HG02610 (cell line): ENCODE measurements at regions not wholly inside any gene's neighbourhood (a gene's known extent, or its start where the extent isn't known, plus 50 kb on each side); places are given as distances from the start of the nearest gene placed in this dataset.

Experiments used
- ATAC-seq: cut with Tn5 transposase; IDR thresholded peaks from one replicate; pipeline ENCODE4 v1.9.1; 2021; ENCODE audit warnings: mild to moderate bottlenecking, moderate library complexity; ENCODE audit not compliant: unreplicated experiment

DNA sequence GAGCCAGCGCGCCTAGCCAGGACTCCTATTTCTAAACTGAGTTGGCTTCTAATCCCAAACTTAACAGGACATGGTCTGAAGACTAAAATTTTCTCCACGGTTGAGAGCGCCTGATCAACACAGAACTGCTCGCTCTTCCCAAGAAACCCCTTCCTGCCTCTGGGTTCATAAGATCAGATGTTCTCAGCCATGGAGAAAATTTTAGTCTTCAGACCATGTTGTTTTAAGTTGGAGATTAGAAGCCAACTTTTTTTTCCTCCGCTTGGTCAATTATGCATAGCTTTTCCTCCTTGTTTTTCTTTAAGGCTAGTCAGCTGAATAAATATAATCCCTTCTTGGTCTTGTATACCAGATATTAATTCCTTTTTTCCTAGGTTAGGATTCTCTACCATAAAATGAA lies 356.6 kb upstream of the ADAMTS9 start:
- no peak for ATAC-seq

GRCh38 chr3:65042675-65043074 lies 354.9 kb upstream of the ADAMTS9 start:
- no peak for ATAC-seq

DNA sequence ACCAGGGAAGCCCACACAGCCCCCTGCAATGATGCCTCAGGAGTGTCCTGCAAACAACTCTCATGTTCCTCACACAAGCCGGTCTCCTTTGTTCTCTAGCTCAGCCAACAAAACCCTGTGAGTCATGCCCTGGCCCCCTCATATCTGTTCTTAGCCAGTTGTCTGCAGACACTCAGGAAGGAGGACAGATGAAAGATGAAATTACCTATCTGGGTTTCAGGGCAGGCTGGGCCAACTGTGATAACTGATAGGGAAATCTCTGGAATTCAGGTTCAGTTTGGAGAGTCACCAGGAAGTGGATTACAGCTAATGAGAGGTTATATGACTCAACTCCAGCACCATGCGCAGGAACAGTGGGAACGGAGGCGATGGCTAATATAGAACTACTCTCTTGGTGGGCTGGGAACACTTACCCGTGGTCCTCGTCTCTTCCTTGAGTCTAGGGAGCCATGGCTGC lies 352.0 kb upstream of the ADAMTS9 start:
- ATAC-seq, result no peak

GRCh38 chr3:65037861-65038260 lies 350.1 kb upstream of the ADAMTS9 start:
- no peak for ATAC-seq

- ATAC-seq, result no peak
These were observed 347.4 kb upstream of the ADAMTS9 start for GRCh38 chr3:65035246-65035645.

GRCh38 chr3:65033576-65033975 lies 345.8 kb upstream of the ADAMTS9 start:
- no peak for ATAC-seq

- no peak for ATAC-seq
These were observed 343.2 kb upstream of the ADAMTS9 start for GRCh38 chr3:65030847-65031463.

DNA sequence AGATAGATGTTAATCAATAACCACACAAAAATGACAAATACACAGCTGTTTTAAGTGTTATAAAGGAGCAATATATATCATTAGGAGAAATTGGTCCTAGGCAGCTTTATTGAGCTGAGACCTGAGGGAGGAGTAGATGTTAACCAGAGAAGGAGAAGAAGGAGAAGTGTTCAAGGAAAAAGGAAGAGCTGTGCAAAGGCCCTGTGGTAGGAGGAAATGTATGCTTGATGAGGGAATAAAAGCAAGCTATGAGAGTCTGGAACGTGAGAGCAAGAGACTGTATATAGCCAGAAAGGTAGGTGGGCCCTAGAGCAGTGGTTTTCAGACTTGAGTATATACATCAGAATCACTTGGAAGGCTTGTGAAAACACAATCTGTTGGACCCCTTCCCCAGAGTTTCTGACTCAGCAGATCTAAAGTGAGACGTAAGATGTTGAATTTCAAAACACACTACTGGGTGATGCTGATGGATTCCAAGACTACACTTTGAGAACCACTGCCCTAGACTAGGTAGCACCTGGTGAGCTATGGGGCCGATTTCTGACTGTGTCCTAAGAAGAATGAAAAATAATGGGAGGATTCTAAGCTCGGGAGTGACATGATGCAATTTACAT lies 342.3 kb upstream of the ADAMTS9 start:
- no peak for ATAC-seq

DNA sequence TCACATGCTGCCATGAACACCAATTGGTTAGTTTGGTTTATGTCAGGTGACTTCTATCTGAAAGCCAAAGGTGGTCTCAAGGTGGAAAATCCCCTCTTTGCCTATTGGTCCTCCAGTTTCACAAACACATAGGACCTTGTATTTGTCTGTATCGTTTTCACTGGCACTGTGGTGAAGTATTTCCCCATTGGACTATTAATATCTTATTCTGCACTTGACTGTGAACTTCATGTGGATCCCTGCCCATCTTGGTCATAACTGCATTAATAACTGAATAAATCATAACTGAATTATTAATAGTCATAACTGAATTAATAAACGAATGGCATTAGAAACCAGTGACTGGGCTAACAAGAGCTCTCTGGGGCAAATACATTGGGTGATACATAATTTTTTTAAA lies 341.3 kb upstream of the ADAMTS9 start:
- no peak for ATAC-seq

- no peak for ATAC-seq
These were observed 340.2 kb upstream of the ADAMTS9 start for GRCh38 chr3:65028024-65028423.

DNA sequence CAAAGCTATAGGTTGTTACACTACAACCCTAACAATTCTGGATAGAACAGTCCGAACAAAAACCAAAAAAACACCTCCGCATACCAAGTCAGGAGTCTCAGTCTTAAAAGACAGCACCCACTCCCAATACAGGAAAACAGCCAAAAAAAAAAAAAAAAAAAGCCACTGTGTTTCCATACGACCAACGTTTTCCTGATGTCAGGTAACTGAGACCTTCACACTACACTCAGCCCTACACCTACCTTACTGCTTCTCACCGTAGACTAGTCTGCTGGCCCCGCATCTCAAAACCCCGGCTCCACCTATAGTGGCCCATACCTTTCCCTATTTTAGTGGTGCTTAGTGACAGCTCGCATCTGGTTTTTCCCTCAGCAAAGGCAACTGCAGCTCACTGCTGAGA lies 339.5 kb upstream of the ADAMTS9 start:
- no peak for ATAC-seq

GRCh38 chr3:65026151-65026550 lies 338.4 kb upstream of the ADAMTS9 start:
- ATAC-seq, result no peak

- ATAC-seq, result no peak
These were observed 336.3 kb upstream of the ADAMTS9 start for GRCh38 chr3:65024148-65024547.

- ATAC-seq, result no peak
These were observed 332.7 kb upstream of the ADAMTS9 start for GRCh38 chr3:65020281-65021160.

DNA sequence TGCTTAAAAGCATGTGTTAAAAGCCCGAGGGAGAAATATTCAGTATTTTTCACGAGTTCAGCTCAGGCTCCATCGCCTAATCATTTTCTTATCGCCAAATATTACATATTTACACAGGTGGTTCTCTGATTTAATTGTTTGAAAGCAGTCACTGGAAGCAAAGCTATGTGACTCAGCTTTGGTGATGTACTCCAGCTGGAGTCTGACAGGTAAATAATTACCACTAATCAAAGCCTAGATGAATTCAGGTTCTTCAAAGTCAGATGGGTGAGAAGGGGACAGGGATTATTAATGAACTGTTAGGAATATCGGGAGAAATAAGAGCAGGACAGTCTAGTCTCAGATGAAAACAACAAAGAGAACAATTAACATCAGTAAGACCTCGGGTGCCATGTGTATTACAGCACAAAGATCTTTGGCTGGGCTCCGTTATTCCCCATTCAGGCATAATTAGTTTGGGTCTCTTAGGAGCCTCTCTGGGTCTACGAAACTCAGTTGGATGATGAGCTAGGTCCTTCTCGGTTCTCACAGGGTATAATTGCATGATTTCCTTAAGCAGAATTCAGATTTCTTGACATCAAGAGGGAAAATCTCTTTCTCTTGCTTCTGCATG lies 331.7 kb upstream of the ADAMTS9 start:
- no peak for ATAC-seq

- ATAC-seq, result no peak
These were observed 331.0 kb upstream of the ADAMTS9 start for GRCh38 chr3:65018801-65019200.

DNA sequence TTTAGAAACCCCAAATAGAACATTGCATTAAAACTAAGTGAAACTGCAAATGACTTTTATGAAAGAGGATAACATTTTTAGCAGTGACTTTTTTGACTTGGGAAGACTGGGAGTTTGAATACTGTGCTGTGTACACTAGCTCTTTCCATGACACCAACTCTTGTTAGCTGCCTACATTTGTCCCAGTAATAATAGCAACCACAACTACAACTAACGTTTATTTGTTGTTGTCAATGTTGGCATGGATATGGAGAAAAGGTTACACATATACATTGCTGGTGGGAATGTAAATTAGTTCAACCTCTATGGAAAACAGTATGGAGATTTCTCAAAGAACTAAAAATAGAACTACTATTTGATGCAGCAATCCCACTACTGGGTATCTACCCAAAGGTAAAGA lies 329.6 kb upstream of the ADAMTS9 start:
- no peak for ATAC-seq

DNA sequence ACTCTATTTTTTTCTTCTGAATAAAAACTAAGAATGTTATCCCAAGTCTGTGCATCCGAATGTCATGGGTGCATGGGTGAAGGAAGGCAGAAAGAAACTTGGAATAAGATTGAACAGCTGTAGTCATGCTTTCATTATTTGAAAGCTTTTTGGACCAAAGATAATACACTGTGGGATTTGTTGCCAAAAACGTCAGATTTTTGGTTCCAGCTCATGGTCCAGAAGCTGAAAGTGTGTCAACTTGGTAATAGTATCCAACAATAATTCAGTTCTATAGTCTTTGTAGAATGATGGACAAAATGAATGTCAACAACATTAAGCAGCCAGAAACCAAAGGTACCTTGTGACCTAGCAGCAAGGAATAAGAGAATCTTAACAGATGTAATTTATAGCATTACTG lies 327.9 kb upstream of the ADAMTS9 start:
- no peak for ATAC-seq

GRCh38 chr3:65013053-65013452 lies 325.3 kb upstream of the ADAMTS9 start:
- no peak for ATAC-seq

- no peak for ATAC-seq
These were observed 318.5 kb upstream of the ADAMTS9 start for GRCh38 chr3:65006300-65006739.

GRCh38 chr3:65005486-65005885 lies 317.7 kb upstream of the ADAMTS9 start:
- ATAC-seq, result no peak
